GM23338 (cell line): ENCODE measurements at regions not wholly inside any gene's neighbourhood (a gene's known extent, or its start where the extent isn't known, plus 50 kb on each side); places are given as distances from the start of the nearest gene placed in this dataset.

Source experiments
- ATAC-seq: fragments of 200-7000 bp; cut with Tn5 transposase; 3 replicates; pipeline ENCODE4 v1.9.1; 2020
- DNase-seq: peaks from one replicate; pipeline ENCODE4 v3.0.0-alpha.2; 2015; ENCODE audit warnings: low spot score
- H2AFZ ChIP-seq: fragments of 200-600 bp; sonication (generic); 2 replicates; pipeline ENCODE4 v1.8.0; 2016; ENCODE audit warnings: antibody characterized with exemption, mild to moderate bottlenecking, moderate library complexity
- H3F3A ChIP-seq: fragments of 200-600 bp; sonication (generic); replicated peaks from 2 replicates; pipeline ENCODE4 v1.8.0; 2017; ENCODE audit warnings: antibody characterized with exemption, mixed run types, low read depth
- H3K27ac ChIP-seq: fragments of 200-600 bp; sonication (generic); 2 replicates; pipeline ENCODE4 v1.6.1; 2016; ENCODE audit warnings: low read depth
- H3K27me3 ChIP-seq: fragments of 200-600 bp; sonication (generic); 2 replicates; pipeline ENCODE4 v1.8.0; 2016; ENCODE audit warnings: mild to moderate bottlenecking, mixed run types, moderate library complexity; ENCODE audit not compliant: insufficient read depth
- H3K36me3 ChIP-seq: fragments of 200-600 bp; sonication (generic); 2 replicates; pipeline ENCODE4 v1.8.0; 2016; ENCODE audit warnings: mild to moderate bottlenecking; ENCODE audit not compliant: insufficient read depth
- H3K4me1 ChIP-seq: fragments of 200-600 bp; sonication (generic); 2 replicates; pipeline ENCODE4 v1.8.0; 2016; ENCODE audit warnings: mild to moderate bottlenecking, moderate library complexity; ENCODE audit not compliant: insufficient read depth
- H3K4me2 ChIP-seq: fragments of 200-600 bp; sonication (generic); 2 replicates; pipeline ENCODE4 v1.7.1; 2017; ENCODE audit warnings: mixed run types
- H3K4me3 ChIP-seq: fragments of 200-600 bp; sonication (generic); 2 replicates; pipeline ENCODE4 v1.6.1; 2016; ENCODE audit warnings: mixed run types
- H3K79me2 ChIP-seq: fragments of 200-600 bp; sonication (generic); replicated peaks from 2 replicates; pipeline ENCODE4 v1.8.0; 2017; ENCODE audit warnings: mild to moderate bottlenecking; ENCODE audit not compliant: insufficient read depth
- H3K9me2 ChIP-seq: fragments of 200-600 bp; sonication (generic); 2 replicates; pipeline ENCODE4 v1.8.0; 2017; ENCODE audit not compliant: insufficient read depth
- H4K20me1 ChIP-seq: fragments of 200-600 bp; sonication (generic); replicated peaks from 2 replicates; pipeline ENCODE4 v1.8.0; 2017; ENCODE audit warnings: mild to moderate bottlenecking; ENCODE audit not compliant: insufficient read depth
- H3K27ac Mint-ChIP-seq: 2 replicates; pipeline ENCODE4 v1.8.0; 2020; ENCODE audit warnings: inconsistent platforms, mild to moderate bottlenecking, moderate library complexity, mixed read lengths
- H3K27me3 Mint-ChIP-seq: 3 replicates; pipeline ENCODE4 v1.8.0; 2022; ENCODE audit warnings: low read depth, mild to moderate bottlenecking, moderate library complexity, mixed read lengths, inconsistent platforms; ENCODE audit not compliant: insufficient read depth, poor library complexity
- H3K36me3 Mint-ChIP-seq: 3 replicates; pipeline ENCODE4 v1.8.0; 2021; ENCODE audit warnings: low read depth, mild to moderate bottlenecking, inconsistent platforms, moderate library complexity, mixed read lengths
- H3K4me1 Mint-ChIP-seq: 3 replicates; pipeline ENCODE4 v1.8.0; 2020; ENCODE audit warnings: mild to moderate bottlenecking, inconsistent platforms, mixed read lengths
- H3K4me3 Mint-ChIP-seq: 3 replicates; pipeline ENCODE4 v1.8.0; 2021; ENCODE audit warnings: moderate library complexity, mild to moderate bottlenecking, inconsistent platforms, mixed read lengths
- H3K9me3 Mint-ChIP-seq: 3 replicates; pipeline ENCODE4 v1.8.0; 2020; ENCODE audit warnings: moderate library complexity, mild to moderate bottlenecking, inconsistent platforms, mixed read lengths
- CREB1 ChIP-seq: fragments of 250-450 bp; sonication (Bioruptor Pico); IDR thresholded peaks from 2 replicates; pipeline ENCODE4 v1.5.0; 2020; ENCODE audit warnings: low read depth, mild to moderate bottlenecking, moderate library complexity
- EZH2 ChIP-seq: fragments of 200-600 bp; sonication (generic); IDR thresholded peaks from one replicate; pipeline ENCODE4 v1.8.0; 2017; ENCODE audit warnings: antibody characterized with exemption, mild to moderate bottlenecking, low read depth; ENCODE audit not compliant: unreplicated experiment
- EZH2phosphoT487 ChIP-seq: fragments of 200-600 bp; sonication (generic); IDR thresholded peaks from one replicate; pipeline ENCODE4 v1.8.1; 2018; ENCODE audit warnings: antibody characterized with exemption; ENCODE audit not compliant: unreplicated experiment
- JUNB ChIP-seq: IDR thresholded peaks from one replicate; pipeline ENCODE4 v1.6.1; 2016; ENCODE audit warnings: antibody characterized with exemption; ENCODE audit not compliant: unreplicated experiment
- NANOG ChIP-seq: IDR thresholded peaks from 2 replicates; pipeline ENCODE4 v1.6.1; 2016; ENCODE audit warnings: antibody characterized with exemption, borderline replicate concordance
- POLR2AphosphoS5 ChIP-seq: IDR thresholded peaks from 2 replicates; pipeline ENCODE4 v1.6.1; 2016; ENCODE audit warnings: antibody characterized with exemption, low read depth
- STAT1 ChIP-seq: IDR thresholded peaks from one replicate; pipeline ENCODE4 v1.6.1; 2016; ENCODE audit warnings: antibody characterized with exemption; ENCODE audit not compliant: unreplicated experiment
- ZNF114 ChIP-seq: fragments of 250-450 bp; sonication (Bioruptor Pico); IDR thresholded peaks from 2 replicates; pipeline ENCODE4 v1.5.0; 2020; ENCODE audit warnings: mild to moderate bottlenecking, moderate library complexity
- ZNF331 ChIP-seq: fragments of 250-450 bp; sonication (Bioruptor Pico); IDR thresholded peaks from 2 replicates; pipeline ENCODE4 v1.5.0; 2020; ENCODE audit warnings: low read depth, mild to moderate bottlenecking, moderate library complexity
- TF ChIP-seq, protein P1 (sequence below), 2 experiments: fragments of 200-600 bp in 1 of 2; sonication (generic) in 1 of 2; conservative IDR thresholded peaks; 2 replicates each; pipeline versions ENCODE4 v1.5.1 to v1.6.1; 2016 to 2017; ENCODE audit warnings: antibody characterized with exemption in 2 of 2, low read depth in 2 of 2, mild to moderate bottlenecking in 2 of 2, moderate library complexity in 1 of 2
- TF ChIP-seq, protein P2 (sequence below): fragments of 250-450 bp; sonication (Bioruptor Pico); IDR thresholded peaks from 2 replicates; pipeline ENCODE4 v1.5.0; 2020; ENCODE audit warnings: mild to moderate bottlenecking, moderate library complexity
- TF ChIP-seq, protein P3 (sequence below): IDR thresholded peaks from 2 replicates; pipeline ENCODE4 v1.6.1; 2016; ENCODE audit warnings: antibody characterized with exemption
- TF ChIP-seq, protein P4 (sequence below): IDR thresholded peaks from one replicate; pipeline ENCODE4 v1.6.1; 2018; ENCODE audit warnings: antibody characterized with exemption; ENCODE audit not compliant: unreplicated experiment

DNA sequence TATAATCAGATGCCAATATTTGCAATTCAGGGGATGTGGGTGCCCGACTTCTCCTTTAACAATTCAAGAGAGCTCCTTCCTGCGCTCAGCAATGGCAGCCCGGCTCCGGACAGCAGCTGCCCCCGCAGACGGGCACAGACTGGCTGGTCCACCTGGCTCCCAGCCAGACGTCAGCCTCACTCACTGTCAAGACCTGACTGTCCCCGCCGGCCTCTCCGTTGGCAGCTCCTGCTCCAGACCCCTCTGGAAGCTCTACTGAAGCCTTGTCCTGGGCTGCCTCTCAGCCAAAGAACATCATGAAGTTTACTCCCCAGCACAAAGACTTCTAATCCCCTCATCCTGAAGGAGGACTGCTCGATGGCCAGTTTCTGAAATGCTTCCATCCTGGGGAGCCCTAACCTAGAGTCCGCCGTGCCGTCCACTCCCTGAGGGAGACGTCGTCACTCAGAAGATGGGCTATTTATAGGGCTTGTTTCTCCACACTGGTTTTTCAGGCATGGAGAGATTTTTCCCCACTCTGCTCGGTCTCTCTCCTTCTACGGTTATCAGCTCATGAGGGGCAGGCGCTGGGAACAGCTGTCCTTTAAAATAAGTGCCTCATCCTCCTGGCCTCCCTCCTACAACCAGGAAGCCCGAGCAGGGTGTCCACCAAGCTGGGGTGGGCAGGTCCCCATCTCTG lies 126.2 kb downstream of the RFLNA start:
- TF ChIP-seq, protein P1, sequence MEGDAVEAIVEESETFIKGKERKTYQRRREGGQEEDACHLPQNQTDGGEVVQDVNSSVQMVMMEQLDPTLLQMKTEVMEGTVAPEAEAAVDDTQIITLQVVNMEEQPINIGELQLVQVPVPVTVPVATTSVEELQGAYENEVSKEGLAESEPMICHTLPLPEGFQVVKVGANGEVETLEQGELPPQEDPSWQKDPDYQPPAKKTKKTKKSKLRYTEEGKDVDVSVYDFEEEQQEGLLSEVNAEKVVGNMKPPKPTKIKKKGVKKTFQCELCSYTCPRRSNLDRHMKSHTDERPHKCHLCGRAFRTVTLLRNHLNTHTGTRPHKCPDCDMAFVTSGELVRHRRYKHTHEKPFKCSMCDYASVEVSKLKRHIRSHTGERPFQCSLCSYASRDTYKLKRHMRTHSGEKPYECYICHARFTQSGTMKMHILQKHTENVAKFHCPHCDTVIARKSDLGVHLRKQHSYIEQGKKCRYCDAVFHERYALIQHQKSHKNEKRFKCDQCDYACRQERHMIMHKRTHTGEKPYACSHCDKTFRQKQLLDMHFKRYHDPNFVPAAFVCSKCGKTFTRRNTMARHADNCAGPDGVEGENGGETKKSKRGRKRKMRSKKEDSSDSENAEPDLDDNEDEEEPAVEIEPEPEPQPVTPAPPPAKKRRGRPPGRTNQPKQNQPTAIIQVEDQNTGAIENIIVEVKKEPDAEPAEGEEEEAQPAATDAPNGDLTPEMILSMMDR (conservative IDR thresholded peaks at IDR 0.05; ENCODE audit: low read depth in 2 of 2): no peak
- TF ChIP-seq ZNF331 (no peak), EZH2phosphoT487 (no peak), NANOG (no peak), ZNF114 (CRISPR knock-in tag) (no peak), JUNB (no peak), CREB1 (CRISPR knock-in tag) (no peak), POLR2AphosphoS5 (no peak), EZH2 (no peak), STAT1 (no peak)
- TF ChIP-seq, protein P2, sequence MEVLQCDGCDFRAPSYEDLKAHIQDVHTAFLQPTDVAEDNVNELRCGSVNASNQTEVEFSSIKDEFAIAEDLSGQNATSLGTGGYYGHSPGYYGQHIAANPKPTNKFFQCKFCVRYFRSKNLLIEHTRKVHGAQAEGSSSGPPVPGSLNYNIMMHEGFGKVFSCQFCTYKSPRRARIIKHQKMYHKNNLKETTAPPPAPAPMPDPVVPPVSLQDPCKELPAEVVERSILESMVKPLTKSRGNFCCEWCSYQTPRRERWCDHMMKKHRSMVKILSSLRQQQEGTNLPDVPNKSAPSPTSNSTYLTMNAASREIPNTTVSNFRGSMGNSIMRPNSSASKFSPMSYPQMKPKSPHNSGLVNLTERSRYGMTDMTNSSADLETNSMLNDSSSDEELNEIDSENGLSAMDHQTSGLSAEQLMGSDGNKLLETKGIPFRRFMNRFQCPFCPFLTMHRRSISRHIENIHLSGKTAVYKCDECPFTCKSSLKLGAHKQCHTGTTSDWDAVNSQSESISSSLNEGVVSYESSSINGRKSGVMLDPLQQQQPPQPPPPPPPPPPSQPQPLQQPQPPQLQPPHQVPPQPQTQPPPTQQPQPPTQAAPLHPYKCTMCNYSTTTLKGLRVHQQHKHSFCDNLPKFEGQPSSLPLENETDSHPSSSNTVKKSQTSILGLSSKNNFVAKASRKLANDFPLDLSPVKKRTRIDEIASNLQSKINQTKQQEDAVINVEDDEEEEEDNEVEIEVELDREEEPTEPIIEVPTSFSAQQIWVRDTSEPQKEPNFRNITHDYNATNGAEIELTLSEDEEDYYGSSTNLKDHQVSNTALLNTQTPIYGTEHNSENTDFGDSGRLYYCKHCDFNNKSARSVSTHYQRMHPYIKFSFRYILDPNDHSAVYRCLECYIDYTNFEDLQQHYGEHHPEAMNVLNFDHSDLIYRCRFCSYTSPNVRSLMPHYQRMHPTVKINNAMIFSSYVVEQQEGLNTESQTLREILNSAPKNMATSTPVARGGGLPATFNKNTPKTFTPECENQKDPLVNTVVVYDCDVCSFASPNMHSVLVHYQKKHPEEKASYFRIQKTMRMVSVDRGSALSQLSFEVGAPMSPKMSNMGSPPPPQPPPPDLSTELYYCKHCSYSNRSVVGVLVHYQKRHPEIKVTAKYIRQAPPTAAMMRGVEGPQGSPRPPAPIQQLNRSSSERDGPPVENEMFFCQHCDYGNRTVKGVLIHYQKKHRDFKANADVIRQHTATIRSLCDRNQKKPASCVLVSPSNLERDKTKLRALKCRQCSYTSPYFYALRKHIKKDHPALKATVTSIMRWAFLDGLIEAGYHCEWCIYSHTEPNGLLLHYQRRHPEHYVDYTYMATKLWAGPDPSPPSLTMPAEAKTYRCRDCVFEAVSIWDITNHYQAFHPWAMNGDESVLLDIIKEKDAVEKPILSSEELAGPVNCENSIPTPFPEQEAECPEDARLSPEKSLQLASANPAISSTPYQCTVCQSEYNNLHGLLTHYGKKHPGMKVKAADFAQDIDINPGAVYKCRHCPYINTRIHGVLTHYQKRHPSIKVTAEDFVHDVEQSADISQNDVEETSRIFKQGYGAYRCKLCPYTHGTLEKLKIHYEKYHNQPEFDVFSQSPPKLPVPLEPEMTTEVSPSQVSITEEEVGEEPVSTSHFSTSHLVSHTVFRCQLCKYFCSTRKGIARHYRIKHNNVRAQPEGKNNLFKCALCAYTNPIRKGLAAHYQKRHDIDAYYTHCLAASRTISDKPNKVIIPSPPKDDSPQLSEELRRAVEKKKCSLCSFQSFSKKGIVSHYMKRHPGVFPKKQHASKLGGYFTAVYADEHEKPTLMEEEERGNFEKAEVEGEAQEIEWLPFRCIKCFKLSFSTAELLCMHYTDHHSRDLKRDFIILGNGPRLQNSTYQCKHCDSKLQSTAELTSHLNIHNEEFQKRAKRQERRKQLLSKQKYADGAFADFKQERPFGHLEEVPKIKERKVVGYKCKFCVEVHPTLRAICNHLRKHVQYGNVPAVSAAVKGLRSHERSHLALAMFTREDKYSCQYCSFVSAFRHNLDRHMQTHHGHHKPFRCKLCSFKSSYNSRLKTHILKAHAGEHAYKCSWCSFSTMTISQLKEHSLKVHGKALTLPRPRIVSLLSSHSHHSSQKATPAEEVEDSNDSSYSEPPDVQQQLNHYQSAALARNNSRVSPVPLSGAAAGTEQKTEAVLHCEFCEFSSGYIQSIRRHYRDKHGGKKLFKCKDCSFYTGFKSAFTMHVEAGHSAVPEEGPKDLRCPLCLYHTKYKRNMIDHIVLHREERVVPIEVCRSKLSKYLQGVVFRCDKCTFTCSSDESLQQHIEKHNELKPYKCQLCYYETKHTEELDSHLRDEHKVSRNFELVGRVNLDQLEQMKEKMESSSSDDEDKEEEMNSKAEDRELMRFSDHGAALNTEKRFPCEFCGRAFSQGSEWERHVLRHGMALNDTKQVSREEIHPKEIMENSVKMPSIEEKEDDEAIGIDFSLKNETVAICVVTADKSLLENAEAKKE: no peak
- TF ChIP-seq, protein P3, sequence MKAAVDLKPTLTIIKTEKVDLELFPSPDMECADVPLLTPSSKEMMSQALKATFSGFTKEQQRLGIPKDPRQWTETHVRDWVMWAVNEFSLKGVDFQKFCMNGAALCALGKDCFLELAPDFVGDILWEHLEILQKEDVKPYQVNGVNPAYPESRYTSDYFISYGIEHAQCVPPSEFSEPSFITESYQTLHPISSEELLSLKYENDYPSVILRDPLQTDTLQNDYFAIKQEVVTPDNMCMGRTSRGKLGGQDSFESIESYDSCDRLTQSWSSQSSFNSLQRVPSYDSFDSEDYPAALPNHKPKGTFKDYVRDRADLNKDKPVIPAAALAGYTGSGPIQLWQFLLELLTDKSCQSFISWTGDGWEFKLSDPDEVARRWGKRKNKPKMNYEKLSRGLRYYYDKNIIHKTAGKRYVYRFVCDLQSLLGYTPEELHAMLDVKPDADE: no peak
- TF ChIP-seq, protein P4, sequence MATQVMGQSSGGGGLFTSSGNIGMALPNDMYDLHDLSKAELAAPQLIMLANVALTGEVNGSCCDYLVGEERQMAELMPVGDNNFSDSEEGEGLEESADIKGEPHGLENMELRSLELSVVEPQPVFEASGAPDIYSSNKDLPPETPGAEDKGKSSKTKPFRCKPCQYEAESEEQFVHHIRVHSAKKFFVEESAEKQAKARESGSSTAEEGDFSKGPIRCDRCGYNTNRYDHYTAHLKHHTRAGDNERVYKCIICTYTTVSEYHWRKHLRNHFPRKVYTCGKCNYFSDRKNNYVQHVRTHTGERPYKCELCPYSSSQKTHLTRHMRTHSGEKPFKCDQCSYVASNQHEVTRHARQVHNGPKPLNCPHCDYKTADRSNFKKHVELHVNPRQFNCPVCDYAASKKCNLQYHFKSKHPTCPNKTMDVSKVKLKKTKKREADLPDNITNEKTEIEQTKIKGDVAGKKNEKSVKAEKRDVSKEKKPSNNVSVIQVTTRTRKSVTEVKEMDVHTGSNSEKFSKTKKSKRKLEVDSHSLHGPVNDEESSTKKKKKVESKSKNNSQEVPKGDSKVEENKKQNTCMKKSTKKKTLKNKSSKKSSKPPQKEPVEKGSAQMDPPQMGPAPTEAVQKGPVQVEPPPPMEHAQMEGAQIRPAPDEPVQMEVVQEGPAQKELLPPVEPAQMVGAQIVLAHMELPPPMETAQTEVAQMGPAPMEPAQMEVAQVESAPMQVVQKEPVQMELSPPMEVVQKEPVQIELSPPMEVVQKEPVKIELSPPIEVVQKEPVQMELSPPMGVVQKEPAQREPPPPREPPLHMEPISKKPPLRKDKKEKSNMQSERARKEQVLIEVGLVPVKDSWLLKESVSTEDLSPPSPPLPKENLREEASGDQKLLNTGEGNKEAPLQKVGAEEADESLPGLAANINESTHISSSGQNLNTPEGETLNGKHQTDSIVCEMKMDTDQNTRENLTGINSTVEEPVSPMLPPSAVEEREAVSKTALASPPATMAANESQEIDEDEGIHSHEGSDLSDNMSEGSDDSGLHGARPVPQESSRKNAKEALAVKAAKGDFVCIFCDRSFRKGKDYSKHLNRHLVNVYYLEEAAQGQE: no peak
- Mint-ChIP-seq H3K27ac (no peak overlapping the region), H3K36me3 (peaks cover 58% of the 10 kb centered on the region), H3K4me1 (peaks cover 7% of the 10 kb centered on the region; the same call in 2 of the 3 replicates), H3K4me3 (no peak overlapping the region), H3K27me3 (peaks cover 4% of the 10 kb centered on the region), H3K9me3 (no peaks in the 10 kb centered on the region)
- Histone ChIP-seq H3K4me1 (no peaks in the 10 kb centered on the region), H3K27ac (no peak overlapping the region), H3K9me2 (no peaks in the 10 kb centered on the region), H3K4me3 (no peak overlapping the region), H3F3A (no peaks in the 10 kb centered on the region; the same call in 1 of the 2 replicates), H2AFZ (no peak overlapping the region), H3K36me3 (peaks cover 20% of the 10 kb centered on the region), H3K27me3 (no peaks in the 10 kb centered on the region), H3K79me2 (peaks cover 15% of the 10 kb centered on the region), H3K4me2 (no peak overlapping the region), H4K20me1 (peaks cover 9% of the 10 kb centered on the region)
- ATAC-seq (no peak), DNase-seq (no peak)
